ENCODE measurements at regions not wholly inside any gene's neighbourhood (a gene's known extent, or its start where the extent isn't known, plus 50 kb on each side); places are given as distances from the start of the nearest gene placed in this dataset.

GRCh38 chr6:43875849-43876572, 106.0 kb downstream of the VEGFA start:
- no peak overlapping the region for H3K4me3 ChIP-seq (ENCODE audit: low read depth, low read length)
- TF ChIP-seq CTCF (IDR thresholded peaks at IDR 0.05; ENCODE audit: low read depth, low read length, missing control alignments) = no peak
- DNase-seq (ENCODE audit: low read depth) = no peak

- no peak for DNase-seq (ENCODE audit: low read depth)
- no peak overlapping the region for H3K4me3 ChIP-seq (ENCODE audit: low read depth, low read length)
- TF ChIP-seq CTCF (IDR thresholded peaks at IDR 0.05; ENCODE audit: low read depth, low read length, missing control alignments) = no peak
Observed at GRCh38 chr6:43874814-43875590, 105.0 kb downstream of the VEGFA start.

DNA sequence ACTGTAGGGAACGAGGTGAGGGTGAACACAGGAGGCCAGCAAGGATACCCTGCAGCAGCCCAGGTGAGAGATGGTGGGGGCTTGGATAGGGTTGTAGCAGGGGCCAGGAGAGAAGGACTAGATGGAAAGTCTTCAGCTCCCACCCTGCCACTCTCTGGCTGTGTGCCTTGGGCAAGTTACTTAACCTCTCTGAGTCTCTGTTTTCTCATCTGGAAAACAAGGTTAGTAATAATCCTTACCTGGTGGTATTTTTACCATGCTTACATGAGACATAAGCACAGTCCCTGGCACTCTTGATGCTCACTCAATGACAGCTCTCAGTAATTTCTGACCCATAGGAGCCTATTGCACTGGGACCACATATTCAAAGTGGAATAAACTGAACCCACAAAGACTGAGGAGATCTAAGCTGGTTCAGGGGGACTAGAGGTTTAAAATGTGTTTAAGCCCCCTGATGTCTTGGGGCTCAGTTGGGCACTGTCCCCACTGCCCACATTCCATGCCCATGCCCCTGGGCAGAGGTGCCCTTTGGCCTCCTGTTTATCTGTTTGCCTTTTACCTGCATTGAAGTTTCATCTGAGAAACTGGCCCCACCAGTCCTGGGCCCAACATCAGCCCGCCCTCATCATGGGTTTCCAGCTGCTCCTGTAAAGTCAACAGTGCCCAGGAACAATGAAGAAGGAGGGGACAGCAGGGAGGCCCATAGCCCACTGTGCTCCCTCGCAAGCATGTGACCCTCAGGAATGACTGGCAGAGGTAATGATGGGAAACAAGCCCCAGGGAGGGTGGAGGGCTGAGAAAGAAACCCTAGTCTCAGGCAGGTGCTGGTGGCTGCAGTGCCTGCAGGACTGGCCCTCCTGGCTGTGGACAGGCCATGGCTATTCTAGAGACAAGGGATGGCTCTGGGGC, 104.0 kb downstream of the VEGFA start:
- TF ChIP-seq CTCF (IDR thresholded peaks at IDR 0.05; ENCODE audit: low read depth, low read length, missing control alignments) = no peak
- no peak for DNase-seq (ENCODE audit: low read depth)
- H3K4me3 ChIP-seq (ENCODE audit: low read depth, low read length) = no peak overlapping the region

GRCh38 chr6:43871933-43872332, 101.9 kb downstream of the VEGFA start:
- TF ChIP-seq CTCF (IDR thresholded peaks at IDR 0.05; ENCODE audit: low read depth, low read length, missing control alignments) = no peak
- H3K4me3 ChIP-seq (ENCODE audit: low read depth, low read length) = no peak overlapping the region
- no peak for DNase-seq (ENCODE audit: low read depth)

DNA sequence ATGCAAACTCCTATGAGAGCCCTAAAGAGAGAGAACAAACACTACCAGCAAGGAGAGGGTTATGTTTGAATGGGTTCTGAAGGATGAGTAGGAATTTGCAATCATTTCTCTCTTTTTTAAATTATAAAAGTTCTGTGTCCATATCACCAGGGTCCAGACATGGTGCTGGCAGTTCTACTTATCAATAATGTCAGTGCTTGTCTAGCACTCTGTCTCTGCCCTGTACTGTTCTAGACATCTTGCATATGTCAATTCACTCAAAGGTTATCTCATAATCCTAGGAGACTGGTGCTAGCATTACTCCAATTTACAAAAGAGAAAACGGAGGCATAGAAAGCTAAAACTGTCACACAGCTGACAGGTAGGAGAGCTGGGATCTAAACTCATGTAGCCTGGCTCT, 101.3 kb downstream of the VEGFA start:
- no peak overlapping the region for H3K4me3 ChIP-seq (ENCODE audit: low read depth, low read length)
- TF ChIP-seq CTCF (IDR thresholded peaks at IDR 0.05; ENCODE audit: low read depth, low read length, missing control alignments) = no peak
- no peak for DNase-seq (ENCODE audit: low read depth)

DNA sequence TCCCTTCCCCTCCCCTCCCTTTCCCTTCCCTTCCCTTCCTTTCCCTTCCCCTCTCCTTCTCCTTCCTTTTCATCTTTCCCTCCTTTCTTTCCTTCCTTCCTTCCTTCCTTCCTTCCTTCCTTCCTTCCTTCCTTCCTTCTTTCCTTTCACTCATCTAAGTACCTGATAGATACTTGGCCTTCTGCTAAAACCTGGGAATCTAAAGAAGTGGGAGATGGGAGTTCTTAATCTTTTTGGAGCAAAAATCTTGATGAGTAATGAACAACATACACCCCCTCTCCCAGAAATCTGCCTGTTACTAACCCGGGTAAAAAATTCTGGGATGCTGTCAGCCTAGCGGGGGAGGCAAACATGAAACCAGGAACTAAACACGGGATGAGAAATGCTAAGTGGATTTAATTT, 100.7 kb downstream of the VEGFA start:
- H3K4me3 ChIP-seq (ENCODE audit: low read depth, low read length) = no peak overlapping the region
- no peak for DNase-seq (ENCODE audit: low read depth)
- no peak for TF ChIP-seq CTCF (IDR thresholded peaks at IDR 0.05; ENCODE audit: low read depth, low read length, missing control alignments)
